Activated naive CD4-positive, alpha-beta T cell treated with anti-CD3 and anti-CD28 coated beads, Interleukin-2, amount 10 ng/mL, durations not matched to agents 7 days and 5 days (primary cell): ENCODE measurements at regions not wholly inside any gene's neighbourhood (a gene's known extent, or its start where the extent isn't known, plus 50 kb on each side); places are given as distances from the start of the nearest gene placed in this dataset.

ENCODE experiments used
- CTCF ChIA-PET: fragments of 350-600 bp; sonication (Branson Sonifier 250); formaldehyde crosslinking; loops from one replicate; lab custom pipeline; 2021; ENCODE audit warnings: antibody characterized with exemption; lab: Charles Lee
- DNase-seq: peaks from one replicate; pipeline ENCODE4 v3.0.0-alpha.2; 2020
- H3K27ac Mint-ChIP-seq: one replicate; pipeline ENCODE4 v1.8.0; 2021; ENCODE audit warnings: mild to moderate bottlenecking, moderate library complexity, mixed read lengths
- H3K27me3 Mint-ChIP-seq: one replicate; pipeline ENCODE4 v1.8.0; 2021; ENCODE audit warnings: mild to moderate bottlenecking, mixed read lengths
- H3K36me3 Mint-ChIP-seq: one replicate; pipeline ENCODE4 v1.8.0; 2021; ENCODE audit warnings: mixed read lengths
- H3K4me1 Mint-ChIP-seq: one replicate; pipeline ENCODE4 v1.8.0; 2021; ENCODE audit warnings: mixed read lengths
- H3K4me3 Mint-ChIP-seq: one replicate; pipeline ENCODE4 v1.8.0; 2021; ENCODE audit warnings: mild to moderate bottlenecking, moderate library complexity, mixed read lengths
- H3K9me3 Mint-ChIP-seq: one replicate; pipeline ENCODE4 v1.8.0; 2021; ENCODE audit warnings: mixed read lengths

DNA sequence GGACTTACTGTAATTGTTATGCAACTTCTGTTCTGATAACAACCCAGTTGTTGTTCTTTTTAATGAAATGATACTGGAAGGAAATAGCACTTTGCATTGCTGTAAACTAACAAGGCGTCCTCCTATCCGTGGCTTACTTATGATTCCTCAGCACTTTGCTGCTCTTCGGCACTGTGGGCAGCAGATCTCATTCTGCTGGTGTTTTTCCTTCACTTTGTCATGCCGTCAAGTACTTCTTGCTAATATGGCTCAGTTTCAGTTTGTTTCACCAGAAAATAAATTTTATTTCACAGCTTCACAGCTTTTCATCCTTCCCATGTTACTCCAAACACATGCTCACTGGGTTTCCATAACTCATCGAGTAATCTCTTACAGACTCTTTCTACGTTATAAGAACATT is 289.3 kb downstream of the MEIS1 start:
- DNase-seq = no peak
- Mint-ChIP-seq H3K36me3 (no peaks in the 10 kb centered on the region), H3K9me3 (no peaks in the 10 kb centered on the region), H3K4me1 (no peaks in the 10 kb centered on the region), H3K4me3 (no peak overlapping the region), H3K27ac (no peak overlapping the region), H3K27me3 (no peaks in the 10 kb centered on the region)
- CTCF ChIA-PET = no interaction called here

DNA sequence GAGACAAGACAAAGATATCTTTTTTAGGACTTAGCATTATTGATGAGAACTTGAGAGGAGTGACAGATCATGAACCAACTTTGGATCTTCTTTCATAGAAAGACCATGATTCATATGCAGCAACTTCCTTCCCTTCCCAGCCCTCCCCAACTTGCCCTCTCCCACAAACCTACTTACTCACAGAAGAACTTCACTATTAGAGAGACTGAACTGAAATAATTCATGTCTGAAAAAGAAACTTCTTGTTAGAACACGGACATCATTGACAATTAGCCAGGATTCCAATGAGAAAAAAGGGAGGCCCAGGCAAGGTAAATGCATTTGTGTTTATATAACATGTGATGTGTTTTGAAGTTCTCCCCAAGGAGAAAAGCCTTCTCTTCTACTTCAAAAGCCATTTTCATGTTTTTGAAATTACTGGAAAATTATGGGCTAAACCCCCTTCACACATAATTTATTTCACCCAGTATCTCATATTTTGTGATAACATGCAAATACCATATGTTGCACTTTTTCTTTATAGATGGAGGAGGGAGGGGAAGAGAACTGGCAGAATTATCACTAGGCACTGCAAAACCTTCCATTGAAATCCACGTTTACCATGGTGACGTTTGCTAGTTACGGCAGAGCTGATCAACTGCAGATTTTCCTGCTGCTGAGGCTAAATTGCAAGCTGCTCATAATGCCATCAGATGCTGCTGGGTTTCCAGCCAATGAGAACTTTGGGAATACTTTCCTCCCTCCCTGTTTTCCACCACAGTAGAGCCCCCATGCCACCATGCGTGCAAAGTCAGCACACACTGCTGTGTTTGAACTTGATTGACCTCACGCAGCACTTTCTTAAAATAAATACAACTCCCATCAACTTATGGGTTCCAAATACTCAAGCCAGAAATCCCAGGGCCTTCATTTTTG is 294.7 kb downstream of the MEIS1 start:
- DNase-seq = no peak
- H3K4me1 Mint-ChIP-seq = no peaks in the 10 kb centered on the region
- no peak overlapping the region for H3K27ac Mint-ChIP-seq
- no peaks in the 10 kb centered on the region for H3K27me3 Mint-ChIP-seq
- no peak overlapping the region for H3K4me3 Mint-ChIP-seq
- CTCF ChIA-PET = no interaction called here
- H3K9me3 Mint-ChIP-seq = no peaks in the 10 kb centered on the region
- H3K36me3 Mint-ChIP-seq = no peaks in the 10 kb centered on the region

GRCh38 chr2:66730441-66730840 is 295.5 kb downstream of the MEIS1 start:
- Mint-ChIP-seq H3K9me3 (no peaks in the 10 kb centered on the region), H3K27me3 (no peaks in the 10 kb centered on the region), H3K36me3 (no peaks in the 10 kb centered on the region), H3K27ac (no peak overlapping the region), H3K4me1 (no peaks in the 10 kb centered on the region), H3K4me3 (no peak overlapping the region)
- DNase-seq = no peak
- CTCF ChIA-PET = no interaction called here

DNA sequence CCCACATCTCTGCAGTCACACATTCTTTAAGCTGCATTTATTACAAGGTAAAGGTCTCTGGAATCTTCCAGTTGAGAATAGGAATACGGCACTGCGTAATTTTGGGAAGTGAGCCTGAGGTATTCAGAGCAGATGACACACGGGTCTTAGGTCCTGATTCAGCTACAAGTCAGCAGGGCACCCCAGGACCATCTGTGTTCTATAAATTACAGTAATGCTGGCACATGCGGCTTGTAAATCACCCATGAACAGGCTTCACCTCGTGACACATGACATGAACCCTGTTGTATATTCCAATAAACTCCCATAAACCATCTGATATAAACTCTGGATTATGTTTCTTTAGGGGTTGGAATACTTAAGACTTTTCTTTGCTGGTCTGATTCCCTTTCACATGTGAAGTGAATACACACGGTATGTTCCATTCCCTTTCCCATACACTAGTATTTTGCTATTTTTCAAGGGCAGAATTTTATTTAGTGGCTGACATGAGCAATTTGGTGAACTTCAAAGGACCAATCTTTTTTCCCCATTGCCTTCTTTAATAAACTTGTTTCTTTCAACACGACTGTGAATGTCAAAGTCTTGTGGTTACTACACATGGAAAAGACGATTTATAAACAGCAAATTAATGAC is 298.6 kb downstream of the MEIS1 start:
- no peaks in the 10 kb centered on the region for H3K4me1 Mint-ChIP-seq
- no peaks in the 10 kb centered on the region for H3K9me3 Mint-ChIP-seq
- CTCF ChIA-PET = no interaction called here
- H3K4me3 Mint-ChIP-seq = no peak overlapping the region
- no peak for DNase-seq
- H3K36me3 Mint-ChIP-seq = no peaks in the 10 kb centered on the region
- no peaks in the 10 kb centered on the region for H3K27me3 Mint-ChIP-seq
- H3K27ac Mint-ChIP-seq = no peak overlapping the region

- H3K27me3 Mint-ChIP-seq = no peaks in the 10 kb centered on the region
- H3K4me3 Mint-ChIP-seq = no peak overlapping the region
- H3K36me3 Mint-ChIP-seq = no peaks in the 10 kb centered on the region
- H3K9me3 Mint-ChIP-seq = peaks cover 4% of the 10 kb centered on the region
- no peak overlapping the region for H3K27ac Mint-ChIP-seq
- CTCF ChIA-PET = no interaction called here
- H3K4me1 Mint-ChIP-seq = no peaks in the 10 kb centered on the region
- DNase-seq = no peak
Observed at GRCh38 chr2:66748939-66749338, 314.0 kb downstream of the MEIS1 start.

DNA sequence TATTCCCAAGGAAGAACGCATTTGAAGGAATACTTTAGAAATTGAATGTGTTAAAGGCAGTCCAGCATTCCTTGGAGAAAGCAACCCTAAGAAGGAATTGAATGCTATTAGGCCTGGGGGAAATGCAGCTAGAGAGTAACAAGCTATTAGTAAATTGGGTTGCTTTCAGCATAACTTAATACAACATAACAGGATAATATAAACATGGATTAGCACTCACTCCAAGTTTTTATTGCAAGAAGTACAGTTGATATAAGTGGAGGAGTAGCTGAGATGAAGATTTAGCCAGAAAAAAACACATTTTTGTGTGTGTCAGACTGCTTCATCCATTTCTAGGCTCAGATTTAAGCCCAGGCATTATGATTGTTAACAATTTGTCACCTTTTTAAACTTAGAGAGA is 314.6 kb downstream of the MEIS1 start:
- H3K27me3 Mint-ChIP-seq = no peaks in the 10 kb centered on the region
- CTCF ChIA-PET = no interaction called here
- no peak overlapping the region for H3K27ac Mint-ChIP-seq
- H3K4me1 Mint-ChIP-seq = no peaks in the 10 kb centered on the region
- H3K9me3 Mint-ChIP-seq = peaks cover 4% of the 10 kb centered on the region
- no peak for DNase-seq
- no peak overlapping the region for H3K4me3 Mint-ChIP-seq
- H3K36me3 Mint-ChIP-seq = no peaks in the 10 kb centered on the region

- no peaks in the 10 kb centered on the region for H3K9me3 Mint-ChIP-seq
Observed at GRCh38 chr2:66753257-66753656, 318.3 kb downstream of the MEIS1 start.

GRCh38 chr2:66753660-66754059 is 318.7 kb downstream of the MEIS1 start:
- Mint-ChIP-seq H3K4me3 (no peak overlapping the region), H3K27me3 (no peaks in the 10 kb centered on the region), H3K9me3 (no peaks in the 10 kb centered on the region), H3K4me1 (no peaks in the 10 kb centered on the region), H3K27ac (no peak overlapping the region), H3K36me3 (no peaks in the 10 kb centered on the region)
- no peak for DNase-seq
- CTCF ChIA-PET = no interaction called here

More at GRCh38 chr2:66753257-66753656, 318.3 kb downstream of the MEIS1 start:
- H3K27ac Mint-ChIP-seq = no peak overlapping the region
- no peaks in the 10 kb centered on the region for H3K4me1 Mint-ChIP-seq
- DNase-seq = no peak
- CTCF ChIA-PET = no interaction called here
- H3K36me3 Mint-ChIP-seq = no peaks in the 10 kb centered on the region
- H3K4me3 Mint-ChIP-seq = no peak overlapping the region
- H3K27me3 Mint-ChIP-seq = no peaks in the 10 kb centered on the region

DNA sequence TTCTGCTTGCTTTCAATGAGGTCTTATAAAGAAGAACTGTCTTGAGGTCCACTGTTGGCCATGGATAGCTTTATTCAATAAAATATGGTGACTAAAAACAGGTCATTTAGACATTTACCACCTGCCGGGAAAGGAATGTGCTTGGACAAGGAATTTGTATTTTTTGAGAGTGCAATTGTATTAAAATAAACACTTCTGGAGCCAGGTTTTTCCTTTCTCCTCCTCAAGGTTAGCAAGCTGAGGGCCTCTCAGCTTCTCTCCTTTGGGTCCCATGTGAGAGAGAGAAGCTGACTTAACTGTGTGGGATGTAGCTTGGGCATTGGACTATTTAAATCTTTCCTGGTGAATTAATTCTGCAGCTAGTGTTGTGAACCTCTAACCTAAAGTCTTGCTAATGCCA is 321.0 kb downstream of the MEIS1 start:
- H3K4me3 Mint-ChIP-seq = no peak overlapping the region
- H3K4me1 Mint-ChIP-seq = no peaks in the 10 kb centered on the region
- CTCF ChIA-PET = no interaction called here

GRCh38 chr2:66761826-66762225 is 326.9 kb downstream of the MEIS1 start:
- no peak for DNase-seq
- CTCF ChIA-PET = no interaction called here
- Mint-ChIP-seq H3K27me3 (no peaks in the 10 kb centered on the region), H3K27ac (no peak overlapping the region), H3K4me3 (no peak overlapping the region), H3K9me3 (peaks cover 2% of the 10 kb centered on the region), H3K4me1 (no peaks in the 10 kb centered on the region), H3K36me3 (no peaks in the 10 kb centered on the region)

More for the DNA sequence above, 321.0 kb downstream of the MEIS1 start:
- no peak overlapping the region for H3K27ac Mint-ChIP-seq
- no peaks in the 10 kb centered on the region for H3K9me3 Mint-ChIP-seq
- no peaks in the 10 kb centered on the region for H3K27me3 Mint-ChIP-seq
- no peak for DNase-seq
- no peaks in the 10 kb centered on the region for H3K36me3 Mint-ChIP-seq

DNA sequence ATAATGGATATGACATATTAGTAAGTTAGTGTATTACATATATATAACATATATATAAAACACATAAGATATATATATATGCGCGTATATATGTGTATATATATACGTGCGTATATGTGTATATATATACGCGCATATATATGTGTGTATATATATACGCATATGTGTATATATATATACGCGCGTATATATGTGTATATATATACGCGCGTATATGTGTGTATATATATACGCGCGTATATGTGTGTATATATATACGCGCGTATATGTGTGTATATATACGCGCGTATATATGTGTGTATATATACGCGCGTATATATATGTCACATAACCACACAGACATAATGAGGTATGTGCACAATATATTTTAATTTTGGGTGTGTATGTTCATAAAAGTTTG is 327.8 kb downstream of the MEIS1 start:
- H3K4me1 Mint-ChIP-seq = no peaks in the 10 kb centered on the region
- H3K9me3 Mint-ChIP-seq = peaks cover 2% of the 10 kb centered on the region
- H3K27me3 Mint-ChIP-seq = no peaks in the 10 kb centered on the region
- H3K36me3 Mint-ChIP-seq = no peaks in the 10 kb centered on the region
- no peak for DNase-seq
- H3K4me3 Mint-ChIP-seq = no peak overlapping the region
- CTCF ChIA-PET = no interaction called here
- H3K27ac Mint-ChIP-seq = no peak overlapping the region

DNA sequence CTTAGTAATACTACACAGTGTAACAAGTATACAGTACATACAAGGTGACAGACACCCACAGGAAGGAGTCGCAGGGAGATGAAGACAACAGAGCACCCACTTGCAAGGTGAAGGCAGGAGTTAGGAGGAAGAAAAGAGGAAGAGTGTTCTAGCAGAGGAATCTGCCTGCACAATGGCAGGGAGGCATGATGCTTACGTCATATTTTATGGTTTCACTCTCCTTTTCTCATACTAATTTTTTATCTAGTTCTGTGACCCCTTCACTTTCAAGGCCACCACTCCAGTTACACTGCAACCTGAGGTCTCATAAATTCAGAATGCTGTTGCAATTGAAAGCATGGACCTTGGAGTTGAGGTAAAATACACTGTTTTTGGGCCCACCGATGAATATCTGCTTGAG is 331.7 kb downstream of the MEIS1 start:
- Mint-ChIP-seq H3K27ac (no peak overlapping the region), H3K9me3 (peaks cover 2% of the 10 kb centered on the region), H3K4me1 (no peaks in the 10 kb centered on the region), H3K36me3 (no peaks in the 10 kb centered on the region), H3K4me3 (no peak overlapping the region), H3K27me3 (no peaks in the 10 kb centered on the region)
- DNase-seq = no peak
- CTCF ChIA-PET = no interaction called here

- CTCF ChIA-PET = no interaction called here
- Mint-ChIP-seq H3K27ac (no peak overlapping the region), H3K9me3 (no peaks in the 10 kb centered on the region), H3K36me3 (no peaks in the 10 kb centered on the region), H3K4me3 (no peak overlapping the region), H3K27me3 (no peaks in the 10 kb centered on the region), H3K4me1 (no peaks in the 10 kb centered on the region)
- DNase-seq = no peak
Observed at GRCh38 chr2:66771359-66771976, 336.5 kb downstream of the MEIS1 start.

DNA sequence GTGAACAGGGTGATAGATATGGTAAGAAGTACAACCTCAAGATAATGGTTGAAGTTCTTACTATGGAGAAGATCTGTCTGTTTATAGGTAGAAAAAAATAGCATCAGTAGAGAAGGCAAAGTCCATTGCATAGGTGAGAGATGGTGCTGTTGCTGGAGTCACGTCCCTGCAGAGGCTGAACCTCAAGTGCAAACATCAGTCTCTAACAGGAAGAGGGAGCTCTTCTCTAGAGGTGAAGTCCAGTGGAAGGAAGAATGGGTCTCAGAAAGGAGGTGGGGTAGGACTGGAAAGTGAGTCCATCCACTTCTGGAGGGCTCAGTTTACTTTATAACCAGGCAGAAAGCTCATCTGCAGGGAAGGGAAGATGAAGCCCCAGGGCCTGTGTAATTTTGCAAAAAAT is 337.7 kb downstream of the MEIS1 start:
- no peaks in the 10 kb centered on the region for H3K9me3 Mint-ChIP-seq
- CTCF ChIA-PET = no interaction called here
- no peaks in the 10 kb centered on the region for H3K36me3 Mint-ChIP-seq
- no peak overlapping the region for H3K27ac Mint-ChIP-seq
- H3K27me3 Mint-ChIP-seq = no peaks in the 10 kb centered on the region
- H3K4me1 Mint-ChIP-seq = no peaks in the 10 kb centered on the region
- no peak for DNase-seq
- H3K4me3 Mint-ChIP-seq = no peak overlapping the region
